WERI-Rb-1 (cell line): ENCODE measurements at regions not wholly inside any gene's neighbourhood (a gene's known extent, or its start where the extent isn't known, plus 50 kb on each side); places are given as distances from the start of the nearest gene placed in this dataset.

Experiments
- DNase-seq: peaks from one replicate; pipeline ENCODE4 v3.0.0-alpha.2; 2020
- H3K27ac ChIP-seq: fragments of 250-450 bp; sonication (Bioruptor Pico); 2 replicates; pipeline ENCODE4 v1.5.1; 2020; ENCODE audit warnings: mild to moderate bottlenecking, moderate library complexity
- H3K27me3 ChIP-seq: fragments of 250-450 bp; sonication (Bioruptor Pico); 2 replicates; pipeline ENCODE4 v1.5.1; 2021; ENCODE audit warnings: mild to moderate bottlenecking, low read depth, moderate library complexity; ENCODE audit not compliant: insufficient read depth, severe bottlenecking
- H3K36me3 ChIP-seq: fragments of 250-450 bp; sonication (Bioruptor Pico); 2 replicates; pipeline ENCODE4 v1.5.1; 2020; ENCODE audit warnings: mild to moderate bottlenecking, moderate library complexity
- H3K4me3 ChIP-seq: 2 replicates; pipeline ENCODE4 v1.5.1; 2011; ENCODE audit warnings: low read depth, mild to moderate bottlenecking, control low read depth, low read length
- H3K9me3 ChIP-seq: fragments of 250-450 bp; sonication (Bioruptor Pico); 2 replicates; pipeline ENCODE4 v1.5.1; 2021; ENCODE audit warnings: mild to moderate bottlenecking, moderate library complexity; ENCODE audit not compliant: severe bottlenecking
- TF ChIP-seq, protein P1 (sequence below): IDR thresholded peaks from 2 replicates; pipeline ENCODE4 v1.5.1; 2011; ENCODE audit warnings: low read depth, mild to moderate bottlenecking, control low read depth, inconsistent platforms, low read length

DNA sequence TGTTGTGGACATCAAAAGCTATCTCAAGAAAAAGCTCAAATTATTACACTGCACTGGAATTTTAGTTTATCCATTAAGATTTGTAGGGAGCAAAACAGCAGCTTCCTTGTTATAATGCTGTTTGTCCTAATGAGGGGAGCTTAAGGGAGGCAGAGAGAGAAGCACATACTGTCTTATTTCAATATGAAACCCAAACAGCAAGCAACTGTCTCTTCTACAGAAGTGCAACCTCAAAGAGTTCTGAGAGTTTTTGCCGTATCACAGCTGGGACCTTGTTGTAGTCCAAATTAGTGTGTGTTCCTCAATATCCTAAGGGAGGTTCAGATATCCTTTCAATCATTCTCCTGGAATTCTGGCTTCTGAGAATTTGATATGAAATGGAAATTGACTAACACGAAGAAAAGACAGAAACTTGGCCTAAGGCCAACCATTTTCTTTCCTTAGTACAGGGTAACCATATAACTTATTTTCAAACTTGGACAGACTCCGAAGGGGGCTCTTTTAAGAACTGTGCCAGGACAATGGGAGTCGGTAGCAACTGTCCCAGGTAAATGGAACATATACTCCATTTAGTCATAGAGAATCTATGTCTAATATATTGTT lies 149.3 kb upstream of the CCN2 start:
- DNase-seq, result no peak
- Histone ChIP-seq H3K27ac (no peak overlapping the region), H3K36me3 (no peaks in the 10 kb centered on the region), H3K4me3 (no peak overlapping the region), H3K27me3 (peaks cover 26% of the 10 kb centered on the region), H3K9me3 (no peaks in the 10 kb centered on the region)
- TF ChIP-seq, protein P1, sequence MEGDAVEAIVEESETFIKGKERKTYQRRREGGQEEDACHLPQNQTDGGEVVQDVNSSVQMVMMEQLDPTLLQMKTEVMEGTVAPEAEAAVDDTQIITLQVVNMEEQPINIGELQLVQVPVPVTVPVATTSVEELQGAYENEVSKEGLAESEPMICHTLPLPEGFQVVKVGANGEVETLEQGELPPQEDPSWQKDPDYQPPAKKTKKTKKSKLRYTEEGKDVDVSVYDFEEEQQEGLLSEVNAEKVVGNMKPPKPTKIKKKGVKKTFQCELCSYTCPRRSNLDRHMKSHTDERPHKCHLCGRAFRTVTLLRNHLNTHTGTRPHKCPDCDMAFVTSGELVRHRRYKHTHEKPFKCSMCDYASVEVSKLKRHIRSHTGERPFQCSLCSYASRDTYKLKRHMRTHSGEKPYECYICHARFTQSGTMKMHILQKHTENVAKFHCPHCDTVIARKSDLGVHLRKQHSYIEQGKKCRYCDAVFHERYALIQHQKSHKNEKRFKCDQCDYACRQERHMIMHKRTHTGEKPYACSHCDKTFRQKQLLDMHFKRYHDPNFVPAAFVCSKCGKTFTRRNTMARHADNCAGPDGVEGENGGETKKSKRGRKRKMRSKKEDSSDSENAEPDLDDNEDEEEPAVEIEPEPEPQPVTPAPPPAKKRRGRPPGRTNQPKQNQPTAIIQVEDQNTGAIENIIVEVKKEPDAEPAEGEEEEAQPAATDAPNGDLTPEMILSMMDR, result no peak

DNA sequence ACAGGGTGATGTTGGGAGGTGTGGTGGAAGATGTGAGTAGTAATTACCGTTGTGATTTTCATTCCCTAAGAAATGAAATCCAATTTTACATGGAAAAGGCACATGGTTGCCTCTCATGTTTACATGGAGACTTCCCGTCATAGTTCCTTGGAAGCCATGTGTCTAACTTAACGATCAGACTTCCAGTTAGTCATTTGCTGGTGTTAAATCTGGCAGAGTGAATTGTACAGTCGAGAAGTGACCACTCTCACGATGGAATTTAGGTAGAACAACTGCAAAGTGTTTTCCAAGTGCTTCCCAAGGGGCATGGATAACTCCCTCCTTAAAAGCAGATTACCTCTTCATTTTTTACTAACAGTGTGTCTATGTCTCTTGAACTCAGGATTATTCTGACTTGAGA lies 145.8 kb upstream of the CCN2 start:
- H3K9me3 ChIP-seq, result no peaks in the 10 kb centered on the region
- no peak for DNase-seq
- H3K27ac ChIP-seq, result no peak overlapping the region
- no peaks in the 10 kb centered on the region for H3K36me3 ChIP-seq
- no peak overlapping the region for H3K4me3 ChIP-seq
- TF ChIP-seq, protein P1, result no peak
- H3K27me3 ChIP-seq, result peaks cover 23% of the 10 kb centered on the region

DNA sequence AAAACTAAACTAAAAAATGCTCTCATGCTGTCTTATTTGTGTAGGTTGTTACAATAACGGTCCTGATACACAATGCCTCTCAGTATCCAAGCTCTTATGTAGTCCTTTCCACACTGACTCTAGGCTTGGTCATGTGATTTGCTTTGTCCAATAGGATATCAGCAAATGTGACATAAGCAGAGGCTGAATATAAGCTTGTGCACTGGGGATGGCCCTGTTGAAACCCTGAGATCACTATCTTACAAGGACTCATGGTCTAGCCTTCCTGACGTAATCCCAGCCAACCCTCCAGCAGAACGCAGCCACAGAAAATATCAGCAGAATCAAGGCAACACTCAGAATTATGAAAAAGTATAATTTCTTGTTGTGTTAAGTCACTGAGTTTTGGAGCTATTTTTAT lies 145.1 kb upstream of the CCN2 start:
- Histone ChIP-seq H3K36me3 (no peaks in the 10 kb centered on the region), H3K27me3 (peaks cover 24% of the 10 kb centered on the region), H3K27ac (no peak overlapping the region), H3K4me3 (no peak overlapping the region), H3K9me3 (no peaks in the 10 kb centered on the region)
- DNase-seq, result no peak
- TF ChIP-seq, protein P1, result no peak

DNA sequence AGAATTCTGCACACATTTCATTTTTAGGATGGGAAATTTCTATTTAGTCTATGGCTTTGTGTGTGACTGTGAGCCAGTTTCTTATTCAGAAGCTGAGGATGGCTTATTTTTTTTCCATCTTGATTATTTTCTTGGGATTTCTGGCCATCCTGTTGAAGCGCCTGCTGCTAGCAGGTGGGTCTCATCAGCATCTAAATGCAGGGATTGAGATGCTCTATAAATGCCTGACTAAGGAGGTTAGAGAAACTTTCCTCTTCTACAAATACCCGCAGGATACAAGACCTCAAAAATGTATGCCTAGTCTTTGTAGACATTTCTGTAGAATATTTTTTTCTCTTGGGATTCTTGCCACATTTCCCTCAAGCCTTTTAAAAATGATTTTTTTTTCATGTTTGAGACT lies 138.0 kb upstream of the CCN2 start:
- TF ChIP-seq, protein P1, result no peak
- no peak overlapping the region for H3K4me3 ChIP-seq
- no peaks in the 10 kb centered on the region for H3K36me3 ChIP-seq
- H3K27ac ChIP-seq, result no peak overlapping the region
- H3K9me3 ChIP-seq, result no peaks in the 10 kb centered on the region
- no peak for DNase-seq
- H3K27me3 ChIP-seq, result peaks cover 43% of the 10 kb centered on the region

DNA sequence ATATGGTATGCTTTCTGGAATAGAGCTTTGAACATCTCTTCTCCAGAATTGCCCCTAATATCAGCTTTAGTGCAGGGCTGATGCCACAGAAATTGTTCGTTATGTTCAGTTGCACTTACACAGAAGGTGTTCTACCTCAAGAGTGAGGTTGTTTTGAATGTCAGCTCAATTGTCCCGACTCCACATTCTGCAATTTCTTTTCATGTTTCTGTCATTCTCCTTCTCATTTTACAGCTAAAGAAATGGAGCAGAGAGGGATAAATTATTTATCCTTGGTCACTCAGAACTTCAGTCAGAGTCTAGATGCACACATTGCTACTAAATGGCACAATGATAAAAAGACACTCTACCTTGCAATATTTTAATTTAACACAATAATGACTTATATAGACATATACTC lies 137.0 kb upstream of the CCN2 start:
- no peak for DNase-seq
- no peak overlapping the region for H3K27ac ChIP-seq

DNA sequence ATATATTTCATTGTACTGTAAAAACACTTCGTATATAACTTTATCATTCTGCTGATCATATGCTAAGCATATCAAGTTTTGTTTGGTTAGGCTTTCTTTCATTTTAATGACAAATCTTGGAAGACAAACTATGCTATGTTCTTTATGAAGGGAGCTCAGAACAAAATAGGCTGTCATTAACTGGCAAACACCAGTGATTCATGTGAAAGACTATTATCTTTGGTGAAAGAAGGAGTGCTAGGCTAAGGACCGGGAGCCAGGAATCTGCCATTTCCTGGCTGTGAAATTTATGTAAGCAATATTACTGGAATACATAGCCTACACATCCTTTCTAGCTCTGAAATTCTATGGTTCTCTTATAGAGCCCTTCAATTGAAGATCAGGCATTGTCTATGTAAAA lies 136.2 kb upstream of the CCN2 start:
- no peak overlapping the region for H3K4me3 ChIP-seq
- no peaks in the 10 kb centered on the region for H3K9me3 ChIP-seq
- no peak overlapping the region for H3K27ac ChIP-seq
- TF ChIP-seq, protein P1, result no peak
- H3K36me3 ChIP-seq, result no peaks in the 10 kb centered on the region
- peaks cover 49% of the 10 kb centered on the region for H3K27me3 ChIP-seq
- DNase-seq, result no peak

More for the DNA sequence above, 137.0 kb upstream of the CCN2 start:
- no peaks in the 10 kb centered on the region for H3K9me3 ChIP-seq
- H3K36me3 ChIP-seq, result no peaks in the 10 kb centered on the region
- TF ChIP-seq, protein P1, result no peak
- H3K4me3 ChIP-seq, result no peak overlapping the region
- H3K27me3 ChIP-seq, result peaks cover 49% of the 10 kb centered on the region
